ENCODE measurements at regions not wholly inside any gene's neighbourhood (a gene's known extent, or its start where the extent isn't known, plus 50 kb on each side); places are given as distances from the start of the nearest gene placed in this dataset.

- no peak for TF ChIP-seq MAX (IDR thresholded peaks at IDR 0.05; ENCODE audit: insufficient read depth, insufficient read length)
- TF ChIP-seq MYC (IDR thresholded peaks at IDR 0.05; ENCODE audit: low read depth, low read length), result no peak
- no peak for TF ChIP-seq POLR2A (IDR thresholded peaks at IDR 0.05; ENCODE audit: low read depth, low read length)
- no peak for TF ChIP-seq CTCF (IDR thresholded peaks at IDR 0.05; ENCODE audit: extremely low read depth in 1 of 2, insufficient read depth in 1 of 2, low read depth in 1 of 2, low read length in 2 of 2)
- no peak for TF ChIP-seq GATA2 (IDR thresholded peaks at IDR 0.05; ENCODE audit: insufficient read depth, insufficient read length, low read depth, low read length)
- no peak for TF ChIP-seq POLR2AphosphoS5 (IDR thresholded peaks at IDR 0.05; ENCODE audit: insufficient read depth, low read depth, low read length)
- no peak for TF ChIP-seq EZH2 (IDR thresholded peaks at IDR 0.05; ENCODE audit: borderline replicate concordance, low read depth, low read length, severe bottlenecking)
- TF ChIP-seq JUN (IDR thresholded peaks at IDR 0.05; ENCODE audit: borderline replicate concordance, insufficient read depth, insufficient read length, low read depth), result no peak
Measured at GRCh38 chr10:117876210-117876609, 170.5 kb downstream of the RAB11FIP2 start.

All from endothelial cell of umbilical vein (primary cell).